IMR-90 (cell line): ENCODE measurements at regions not wholly inside any gene's neighbourhood (a gene's known extent, or its start where the extent isn't known, plus 50 kb on each side); places are given as distances from the start of the nearest gene placed in this dataset.

Source experiments
- ATAC-seq: fragments of 200-7000 bp; cut with Tn5 transposase; 2 replicates; pipeline ENCODE4 v1.9.1; 2020; ENCODE audit warnings: low read depth, mild to moderate bottlenecking, moderate library complexity
- BruUV-seq: library from RNA; stranded (reverse); fragments of 400-500 nt; replicated peaks from 2 replicates; lab custom pipeline; 2021; lab: Mats Ljungman, UMichigan
- CTCF ChIA-PET: fragments of 300-600 bp; formaldehyde crosslinking; extraction: SDS; loops from one replicate; lab custom pipeline; 2021; ENCODE audit warnings: antibody characterized with exemption; lab: Yijun Ruan, JAX
- POLR2A ChIA-PET: fragments of 300-600 bp; sonication (Branson Sonifier 250); formaldehyde crosslinking; loops from one replicate; lab custom pipeline; 2022; ENCODE audit warnings: antibody characterized with exemption; ENCODE audit not compliant: unreplicated experiment; lab: Charles Lee
- DNase-seq: peaks from one replicate; pipeline ENCODE4 v3.0.0; 2013
- H2AFZ ChIP-seq: replicated peaks from 2 replicates; pipeline ENCODE3; 2013; ENCODE audit warnings: low read length, mild to moderate bottlenecking; ENCODE audit not compliant: poor library complexity
- H2AK5ac ChIP-seq: 2 replicates; pipeline ENCODE4 v1.6.1; 2013; ENCODE audit warnings: low read depth, low read length, inconsistent platforms
- H2AK9ac ChIP-seq: replicated peaks from 2 replicates; pipeline ENCODE3; 2013; ENCODE audit warnings: mild to moderate bottlenecking, low read depth, low read length, moderate library complexity; ENCODE audit not compliant: poor library complexity
- H2BK120ac ChIP-seq: 2 replicates; pipeline ENCODE4 v1.6.1; 2013; ENCODE audit warnings: low read depth, low read length, inconsistent platforms
- H2BK15ac ChIP-seq: 3 replicates; pipeline ENCODE4 v1.6.1; 2013; ENCODE audit warnings: low read depth, low read length, inconsistent platforms
- H2BK20ac ChIP-seq: 2 replicates; pipeline ENCODE4 v1.6.1; 2013; ENCODE audit warnings: low read depth, mild to moderate bottlenecking, inconsistent platforms, low read length, moderate library complexity
- H2BK5ac ChIP-seq: 2 replicates; pipeline ENCODE4 v1.6.1; 2013; ENCODE audit warnings: mild to moderate bottlenecking, low read depth, low read length, inconsistent platforms; ENCODE audit not compliant: poor library complexity, severe bottlenecking
- H3K14ac ChIP-seq: replicated peaks from 2 replicates; pipeline ENCODE4 v1.6.1; 2013; ENCODE audit warnings: low read depth, low read length, inconsistent platforms
- H3K18ac ChIP-seq: 2 replicates; pipeline ENCODE4 v1.6.1; 2013; ENCODE audit warnings: low read depth, low read length, control low read depth
- H3K23ac ChIP-seq: 2 replicates; pipeline ENCODE4 v1.6.1; 2013; ENCODE audit warnings: low read depth, low read length, inconsistent platforms
- H3K27ac ChIP-seq: 2 replicates; pipeline ENCODE4 v1.5.1; 2013; ENCODE audit warnings: mild to moderate bottlenecking, control low read depth, low read length; ENCODE audit not compliant: insufficient read depth
- H3K27me3 ChIP-seq: 2 replicates; pipeline ENCODE4 v1.6.1; 2013; ENCODE audit warnings: low read length; ENCODE audit not compliant: control insufficient read depth, insufficient read depth
- H3K36me3 ChIP-seq: 2 replicates; pipeline ENCODE4 v1.6.1; 2013; ENCODE audit warnings: low read length, mixed read lengths; ENCODE audit not compliant: control insufficient read depth, insufficient read depth
- H3K4ac ChIP-seq: 2 replicates; pipeline ENCODE4 v1.6.1; 2013; ENCODE audit warnings: low read depth, low read length, inconsistent platforms
- H3K4me1 ChIP-seq: 2 replicates; pipeline ENCODE4 v1.6.1; 2013; ENCODE audit warnings: low read length, mixed read lengths; ENCODE audit not compliant: control insufficient read depth, insufficient read depth
- H3K4me2 ChIP-seq: 2 replicates; pipeline ENCODE4 v1.6.1; 2013; ENCODE audit warnings: low read depth, mild to moderate bottlenecking, control low read depth, low read length, moderate library complexity
- H3K4me3 ChIP-seq: 2 replicates; pipeline ENCODE4 v1.5.1; 2013; ENCODE audit warnings: low read depth, mild to moderate bottlenecking, control low read depth, low read length, moderate library complexity; ENCODE audit not compliant: insufficient read depth
- H3K56ac ChIP-seq: 2 replicates; pipeline ENCODE4 v1.6.1; 2013; ENCODE audit warnings: low read length, inconsistent platforms; ENCODE audit not compliant: insufficient read depth; ENCODE audit errors: extremely low read depth
- H3K79me1 ChIP-seq, 2 experiments: 2 replicates each; pipeline ENCODE4 v1.6.1; 2013; ENCODE audit warnings: low read length in 2 of 2, inconsistent platforms in 1 of 2, low read depth in 1 of 2
- H3K9ac ChIP-seq: 2 replicates; pipeline ENCODE4 v1.6.1; 2013; ENCODE audit warnings: low read depth, low read length, control low read depth
- H3K9me1 ChIP-seq: 2 replicates; pipeline ENCODE4 v1.6.1; 2013; ENCODE audit warnings: low read length, inconsistent platforms; ENCODE audit not compliant: insufficient read depth
- H3K9me3 ChIP-seq: 2 replicates; pipeline ENCODE4 v1.6.1; 2013; ENCODE audit warnings: low read length; ENCODE audit not compliant: control insufficient read depth, insufficient read depth
- H4K20me1 ChIP-seq: 2 replicates; pipeline ENCODE4 v1.6.1; 2013; ENCODE audit warnings: low read length, inconsistent platforms; ENCODE audit not compliant: insufficient read depth
- H4K5ac ChIP-seq: 2 replicates; pipeline ENCODE4 v1.6.1; 2013; ENCODE audit warnings: mild to moderate bottlenecking, low read depth, low read length, control low read depth
- H4K8ac ChIP-seq, 2 experiments: 2 replicates each; pipeline ENCODE4 v1.6.1; 2013; ENCODE audit warnings: low read depth in 2 of 2, low read length in 2 of 2, control low read depth in 1 of 2, inconsistent platforms in 1 of 2
- H4K91ac ChIP-seq: 2 replicates; pipeline ENCODE4 v1.6.1; 2013; ENCODE audit warnings: low read depth, low read length, inconsistent platforms; ENCODE audit not compliant: insufficient read depth
- CEBPB ChIP-seq: IDR thresholded peaks from 2 replicates; pipeline ENCODE4 v1.6.1; 2012; ENCODE audit warnings: low read depth, low read length, improper control_type of control experiment
- FOS ChIP-seq: fragments of 150-350 bp; IDR thresholded peaks from 2 replicates; pipeline ENCODE4 v1.6.1; 2016; ENCODE audit warnings: low read depth, low read length
- POLR2A ChIP-seq: IDR thresholded peaks from 2 replicates; pipeline ENCODE4 v1.6.1; 2012; ENCODE audit warnings: mild to moderate bottlenecking, low read depth, low read length
- SMC3 ChIP-seq: fragments of 150-350 bp; IDR thresholded peaks from 2 replicates; pipeline ENCODE4 v1.6.1; 2016; ENCODE audit warnings: low read depth, mild to moderate bottlenecking, antibody characterized with exemption, low read length, moderate library complexity
- WGBS, 2 experiments: methylation state at CpG; one replicate each; pipeline versions ENCODE4 v1.1.5 to v1.1.7; 2013; ENCODE audit warnings: missing lambda C conversion rate in 2 of 2; ENCODE audit not compliant: insufficient read length in 1 of 2; ENCODE audit errors: extremely low coverage in 2 of 2; 5-methylcytosine and 5-hydroxymethylcytosine counted together
- dilution Hi-C: fragments of 300-500 bp; cut with HindIII; formaldehyde crosslinking; loops from one replicate; pipeline ENCODE4 v1.14.3; 2018; ENCODE audit warnings: low sequenced_read_pairs; ENCODE audit not compliant: unreplicated experiment
- in situ Hi-C: fragments of 300-500 bp; cut with MboI; formaldehyde crosslinking; loops from 3 replicates; pipeline ENCODE4 v1.14.3; 2019; ENCODE audit warnings: low sequenced_read_pairs, inconsistent platforms, mixed read lengths
- intact Hi-C: fragments of 100-400 bp; cut with micrococcal nuclease; formaldehyde crosslinking; loops from 2 replicates; pipeline ENCODE4 v1.10.0; 2022

GRCh38 chr18:22504251-22505030 is 86.7 kb upstream of the CTAGE1 start:
- WGBS, 2 experiments, result 67% methylated on average over 1 of the region's 2 CpGs; no CpG with 5 or more reads in 1 of the 2 experiments
- dilution Hi-C loops, result no loop called here
- ChIA-PET CTCF (interaction anchor here (1.3 kb wide), 1 partner anchor 38 kb away, joined by 3 read pairs; no protein-coding TSS in a partner anchor), POLR2A (no interaction called here)
- H2BK120ac ChIP-seq, result peak overlapping the region; percentile 97
- H3K18ac ChIP-seq, result peak overlapping the region; percentile 96
- peak; percentile 41 for ATAC-seq
- peak overlapping the region; percentile 34 for H3K9ac ChIP-seq
- H4K20me1 ChIP-seq, result no peaks in the 10 kb centered on the region
- peak overlapping the region; percentile 92 for H3K23ac ChIP-seq
- intact Hi-C loops, result loop anchor here (2.0 to 5.0 kb wide), 2 partner anchors 38 to 157 kb away; no protein-coding TSS in a partner anchor
- peak overlapping the region; percentile 79 for H3K56ac ChIP-seq
- no peaks in the 10 kb centered on the region for H3K79me1 ChIP-seq
- peak overlapping the region; percentile 96 for H3K14ac ChIP-seq
- peak overlapping the region; percentile 87 for H4K91ac ChIP-seq
- H4K5ac ChIP-seq, result peak overlapping the region; percentile 88
- DNase-seq, result peak; percentile 68
- H3K9me1 ChIP-seq, result peaks cover 7% of the 10 kb centered on the region
- peak overlapping the region; percentile 87 for H2BK5ac ChIP-seq
- TF ChIP-seq SMC3 (no peak), POLR2A (no peak), CEBPB (no peak), FOS (0 out of 2 replicates have a peak, but pooled peaks have one; percentile 15)
- H3K36me3 ChIP-seq, result no peaks in the 10 kb centered on the region
- no peaks in the 10 kb centered on the region for H3K27me3 ChIP-seq
- H2BK20ac ChIP-seq, result peak overlapping the region; percentile 91
- H3K4me1 ChIP-seq, result peaks cover 14% of the 10 kb centered on the region
- peak overlapping the region; percentile 57; the same call in 2 of the 3 replicates for H2BK15ac ChIP-seq
- H3K27ac ChIP-seq, result peak overlapping the region; percentile 93
- no TSS peak for BruUV-seq
- H2AFZ ChIP-seq, result peak overlapping the region; percentile 0
- peak overlapping the region; percentile 82 to 89 for H4K8ac ChIP-seq
- no peak overlapping the region for H3K4me3 ChIP-seq
- H3K9me3 ChIP-seq, result no peaks in the 10 kb centered on the region
- peak overlapping the region; percentile 17 for H3K4me2 ChIP-seq
- peak overlapping the region; percentile 74 for H2AK9ac ChIP-seq
- peak overlapping the region; percentile 98 for H3K4ac ChIP-seq
- in situ Hi-C loops, result no loop called here
- H2AK5ac ChIP-seq, result peak overlapping the region; percentile 94
